ENCODE measurements at regions not wholly inside any gene's neighbourhood (a gene's known extent, or its start where the extent isn't known, plus 50 kb on each side); places are given as distances from the start of the nearest gene placed in this dataset.

DNA sequence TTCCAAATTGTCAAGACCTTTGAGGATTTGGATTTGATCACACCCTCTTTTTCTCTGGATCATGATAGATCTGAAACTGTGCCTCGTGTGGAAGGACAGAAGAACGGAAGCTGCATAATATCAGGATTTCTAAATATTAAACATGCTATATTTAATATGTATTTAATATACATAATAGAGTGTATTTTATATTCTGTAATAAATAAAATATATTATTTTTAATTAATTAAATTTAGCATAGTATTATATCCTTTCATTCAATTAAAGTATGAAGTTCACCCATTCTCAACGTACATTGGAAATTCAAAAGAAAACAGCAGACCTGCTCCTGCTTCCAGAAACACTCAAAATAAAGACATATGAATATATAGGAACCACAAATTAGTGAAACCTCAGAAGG, 70.6 kb upstream of the GLIS3 start:
- Histone ChIP-seq H3K79me2 (ENCODE audit: insufficient read depth, low read length) (no peaks in the 10 kb centered on the region), H3K27me3 (ENCODE audit: insufficient read depth, low read length) (no peaks in the 10 kb centered on the region), H3K9me3 (ENCODE audit: low read depth, low read length) (no peaks in the 10 kb centered on the region), H4K20me1 (ENCODE audit: insufficient read depth, low read length) (no peaks in the 10 kb centered on the region), H2AFZ (ENCODE audit: low read length) (no peak overlapping the region), H3K4me1 (ENCODE audit: insufficient read depth, low read length) (peaks cover 15% of the 10 kb centered on the region), H3K4me3 (ENCODE audit: insufficient read depth, low read length) (no peak overlapping the region), H3K27ac (ENCODE audit: low read depth, low read length) (peak overlapping the region; percentile 75), H3K36me3 (ENCODE audit: insufficient read depth, low read length) (no peaks in the 10 kb centered on the region), H3K4me2 (ENCODE audit: insufficient read depth, low read length) (no peak overlapping the region)
- TF ChIP-seq CTCF (IDR thresholded peaks at IDR 0.05; ENCODE audit: extremely low read depth, low read depth, low read length) = no peak
- no peak for DNase-seq (ENCODE audit: insufficient read length, low spot score, missing footprints)

- TF ChIP-seq CTCF (IDR thresholded peaks at IDR 0.05; ENCODE audit: extremely low read depth, low read depth, low read length) = peak; percentile 95
- Histone ChIP-seq H3K27ac (ENCODE audit: low read depth, low read length) (no peak overlapping the region), H2AFZ (ENCODE audit: low read length) (peak overlapping the region; percentile 47), H3K79me2 (ENCODE audit: insufficient read depth, low read length) (no peaks in the 10 kb centered on the region), H3K9me3 (ENCODE audit: low read depth, low read length) (no peaks in the 10 kb centered on the region), H3K4me1 (ENCODE audit: insufficient read depth, low read length) (peaks cover 7% of the 10 kb centered on the region), H4K20me1 (ENCODE audit: insufficient read depth, low read length) (no peaks in the 10 kb centered on the region), H3K4me2 (ENCODE audit: insufficient read depth, low read length) (no peak overlapping the region), H3K27me3 (ENCODE audit: insufficient read depth, low read length) (no peaks in the 10 kb centered on the region), H3K4me3 (ENCODE audit: insufficient read depth, low read length) (no peak overlapping the region), H3K36me3 (ENCODE audit: insufficient read depth, low read length) (no peaks in the 10 kb centered on the region)
- DNase-seq (ENCODE audit: insufficient read length, low spot score, missing footprints) = no peak
These were observed 66.9 kb upstream of the GLIS3 start for GRCh38 chr9:4366591-4367330.

DNA sequence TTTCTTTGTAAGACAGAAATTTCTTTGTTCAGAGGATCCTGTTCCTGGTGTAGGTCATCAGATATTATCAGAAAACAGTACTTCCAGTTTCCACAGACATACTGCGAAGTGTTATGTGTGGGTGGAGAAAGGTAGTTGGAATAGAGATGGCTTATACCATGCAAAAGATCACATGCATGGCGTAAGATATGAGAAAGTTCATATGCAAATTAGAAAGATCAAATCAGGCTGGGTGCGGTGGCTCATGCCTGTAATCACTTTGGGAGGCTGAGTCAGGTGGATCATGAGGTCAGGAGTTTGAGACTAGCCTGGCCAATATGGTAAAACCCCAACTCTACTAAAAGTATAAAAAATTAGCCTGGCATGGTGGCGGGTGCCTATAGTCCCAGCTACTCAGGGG, 65.2 kb upstream of the GLIS3 start:
- H3K27ac ChIP-seq (ENCODE audit: low read depth, low read length) = no peak overlapping the region
- no peaks in the 10 kb centered on the region for H4K20me1 ChIP-seq (ENCODE audit: insufficient read depth, low read length)
- H3K36me3 ChIP-seq (ENCODE audit: insufficient read depth, low read length) = no peaks in the 10 kb centered on the region
- H3K4me3 ChIP-seq (ENCODE audit: insufficient read depth, low read length) = no peak overlapping the region
- no peak for DNase-seq (ENCODE audit: insufficient read length, low spot score, missing footprints)
- no peak for TF ChIP-seq CTCF (IDR thresholded peaks at IDR 0.05; ENCODE audit: extremely low read depth, low read depth, low read length)
- no peaks in the 10 kb centered on the region for H3K9me3 ChIP-seq (ENCODE audit: low read depth, low read length)
- no peaks in the 10 kb centered on the region for H3K27me3 ChIP-seq (ENCODE audit: insufficient read depth, low read length)
- H2AFZ ChIP-seq (ENCODE audit: low read length) = no peak overlapping the region
- H3K79me2 ChIP-seq (ENCODE audit: insufficient read depth, low read length) = no peaks in the 10 kb centered on the region
- no peak overlapping the region for H3K4me2 ChIP-seq (ENCODE audit: insufficient read depth, low read length)
- no peaks in the 10 kb centered on the region for H3K4me1 ChIP-seq (ENCODE audit: insufficient read depth, low read length)

DNA sequence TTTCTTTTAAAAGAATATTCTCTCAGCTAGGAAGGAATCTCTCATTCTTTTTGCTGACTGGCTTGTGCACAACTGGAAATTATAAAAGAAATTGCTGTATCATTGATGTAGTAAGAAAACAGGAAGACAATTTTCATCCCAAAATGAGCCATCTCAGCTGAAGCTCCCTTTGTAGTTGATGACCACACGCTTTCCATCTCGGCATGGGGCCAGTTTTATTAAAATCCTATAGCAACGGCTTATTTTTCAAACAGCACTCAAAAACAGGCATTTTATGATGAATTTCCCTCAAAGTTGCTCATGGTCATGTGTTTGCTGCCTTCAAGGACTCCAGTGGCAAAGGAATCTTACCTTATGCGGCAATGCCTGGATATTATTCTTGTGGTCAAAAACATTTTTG, 62.4 kb upstream of the GLIS3 start:
- no peak overlapping the region for H3K27ac ChIP-seq (ENCODE audit: low read depth, low read length)
- H3K27me3 ChIP-seq (ENCODE audit: insufficient read depth, low read length) = no peaks in the 10 kb centered on the region
- H3K36me3 ChIP-seq (ENCODE audit: insufficient read depth, low read length) = no peaks in the 10 kb centered on the region
- no peaks in the 10 kb centered on the region for H3K9me3 ChIP-seq (ENCODE audit: low read depth, low read length)
- no peak for TF ChIP-seq CTCF (IDR thresholded peaks at IDR 0.05; ENCODE audit: extremely low read depth, low read depth, low read length)
- no peak overlapping the region for H2AFZ ChIP-seq (ENCODE audit: low read length)
- no peak for DNase-seq (ENCODE audit: insufficient read length, low spot score, missing footprints)
- H3K4me2 ChIP-seq (ENCODE audit: insufficient read depth, low read length) = no peak overlapping the region
- no peaks in the 10 kb centered on the region for H3K79me2 ChIP-seq (ENCODE audit: insufficient read depth, low read length)
- H3K4me1 ChIP-seq (ENCODE audit: insufficient read depth, low read length) = no peaks in the 10 kb centered on the region
- no peak overlapping the region for H3K4me3 ChIP-seq (ENCODE audit: insufficient read depth, low read length)
- no peaks in the 10 kb centered on the region for H4K20me1 ChIP-seq (ENCODE audit: insufficient read depth, low read length)

Data from osteoblast (primary cell).